OCI-LY7 (cell line): ENCODE measurements at regions not wholly inside any gene's neighbourhood (a gene's known extent, or its start where the extent isn't known, plus 50 kb on each side); places are given as distances from the start of the nearest gene placed in this dataset.

Experiments
- BruUV-seq: library from RNA; stranded (reverse); fragments of 400-500 nt; replicated peaks from 2 replicates; lab custom pipeline; 2021; lab: Mats Ljungman, UMichigan
- CTCF ChIA-PET: fragments of 300-600 bp; sonication (Branson Sonifier 250); formaldehyde crosslinking; loops from one replicate; lab custom pipeline; 2022; ENCODE audit warnings: antibody characterized with exemption; ENCODE audit not compliant: unreplicated experiment; lab: Charles Lee
- POLR2A ChIA-PET: fragments of 300-600 bp; sonication (Branson Sonifier 250); formaldehyde crosslinking; loops from one replicate; lab custom pipeline; 2022; ENCODE audit warnings: antibody characterized with exemption; lab: Charles Lee
- DNase-seq: peaks from one replicate; pipeline ENCODE4 v3.0.0-alpha.2; 2015; ENCODE audit warnings: low spot score
- H2AFZ ChIP-seq: fragments of 200-600 bp; sonication (generic), shearing (Covaris generic); 2 replicates; pipeline ENCODE4 v1.6.1; 2014; ENCODE audit warnings: mild to moderate bottlenecking, antibody characterized with exemption, low read length, moderate library complexity
- H3K27ac ChIP-seq: fragments of 200-600 bp; sonication (generic); 2 replicates; pipeline ENCODE4 v1.5.1; 2014; ENCODE audit warnings: mixed run types, low read depth, mild to moderate bottlenecking, moderate library complexity, low read length, inconsistent platforms; ENCODE audit not compliant: poor library complexity, severe bottlenecking
- H3K36me3 ChIP-seq: fragments of 200-600 bp; sonication (generic); 2 replicates; pipeline ENCODE4 v1.6.1; 2014; ENCODE audit warnings: mild to moderate bottlenecking, antibody characterized with exemption, low read length, moderate library complexity, mixed read lengths; ENCODE audit not compliant: insufficient read depth
- H3K4me1 ChIP-seq: fragments of 200-600 bp; sonication (generic); 2 replicates; pipeline ENCODE4 v1.5.1; 2014; ENCODE audit warnings: mild to moderate bottlenecking, low read length; ENCODE audit not compliant: insufficient read depth, poor library complexity, severe bottlenecking
- H3K4me2 ChIP-seq: fragments of 200-600 bp; sonication (generic); 2 replicates; pipeline ENCODE4 v1.6.1; 2014; ENCODE audit warnings: mild to moderate bottlenecking, low read length
- H3K4me3 ChIP-seq: fragments of 200-600 bp; sonication (generic); 2 replicates; pipeline ENCODE4 v1.5.1; 2014; ENCODE audit warnings: mild to moderate bottlenecking, low read depth, low read length; ENCODE audit not compliant: poor library complexity, severe bottlenecking
- H3K79me2 ChIP-seq: fragments of 200-600 bp; sonication (generic); 2 replicates; pipeline ENCODE4 v1.6.1; 2016; ENCODE audit warnings: low read depth, mild to moderate bottlenecking, low read length, moderate library complexity, mixed read lengths; ENCODE audit not compliant: insufficient read depth
- H3K9me2 ChIP-seq: fragments of 200-600 bp; sonication (generic); 2 replicates; pipeline ENCODE4 v1.6.1; 2016; ENCODE audit warnings: mild to moderate bottlenecking, low read length, mixed read lengths; ENCODE audit not compliant: insufficient read depth
- H3K9me3 ChIP-seq: fragments of 200-600 bp; sonication (generic); 2 replicates; pipeline ENCODE4 v1.6.1; 2014; ENCODE audit warnings: mild to moderate bottlenecking, mixed run types, low read length, mixed read lengths
- H4K20me1 ChIP-seq: fragments of 200-600 bp; sonication (generic); 2 replicates; pipeline ENCODE4 v1.6.1; 2014; ENCODE audit warnings: mild to moderate bottlenecking, antibody characterized with exemption, low read length, moderate library complexity, mixed read lengths; ENCODE audit not compliant: insufficient read depth
- CTCF ChIP-seq: fragments of 200-600 bp; sonication (generic); conservative IDR thresholded peaks from 2 replicates; pipeline ENCODE4 v1.5.1; 2014; ENCODE audit warnings: mild to moderate bottlenecking, antibody characterized with exemption, low read length, moderate library complexity, mixed read lengths
- EZH2phosphoT487 ChIP-seq: fragments of 200-600 bp; sonication (generic); IDR thresholded peaks from 2 replicates; pipeline ENCODE4 v1.6.1; 2018; ENCODE audit warnings: low read depth, borderline replicate concordance, mild to moderate bottlenecking, mixed run types, antibody characterized with exemption, low read length, moderate library complexity, mixed read lengths
- intact Hi-C: fragments of 100-400 bp; cut with micrococcal nuclease; formaldehyde crosslinking; loops from one replicate; pipeline ENCODE4 v1.10.0; 2022; ENCODE audit not compliant: unreplicated experiment

- no peak for DNase-seq
- no TSS peak for BruUV-seq
- no peaks in the 10 kb centered on the region for H3K36me3 ChIP-seq
- intact Hi-C loops = no loop called here
- no peaks in the 10 kb centered on the region for H4K20me1 ChIP-seq
- ChIA-PET POLR2A (no interaction called here), CTCF (no interaction called here)
- no peaks in the 10 kb centered on the region for H3K79me2 ChIP-seq
- no peaks in the 10 kb centered on the region for H3K9me2 ChIP-seq
- no peak overlapping the region for H3K27ac ChIP-seq
- no peaks in the 10 kb centered on the region for H3K4me1 ChIP-seq
- H3K9me3 ChIP-seq = no peaks in the 10 kb centered on the region
- TF ChIP-seq CTCF (no peak), EZH2phosphoT487 (no peak)
- no peak overlapping the region for H3K4me3 ChIP-seq
- no peak overlapping the region for H3K4me2 ChIP-seq
- H2AFZ ChIP-seq = no peak overlapping the region
These were observed 247.9 kb downstream of the PRELID2 start for GRCh38 chr5:145587308-145587672.

- Histone ChIP-seq H3K36me3 (no peaks in the 10 kb centered on the region), H3K9me3 (no peaks in the 10 kb centered on the region), H4K20me1 (no peaks in the 10 kb centered on the region), H2AFZ (no peak overlapping the region), H3K27ac (no peak overlapping the region), H3K4me2 (no peak overlapping the region), H3K79me2 (no peaks in the 10 kb centered on the region), H3K4me1 (no peaks in the 10 kb centered on the region), H3K9me2 (no peaks in the 10 kb centered on the region), H3K4me3 (no peak overlapping the region)
- BruUV-seq = no TSS peak
- ChIA-PET POLR2A (no interaction called here), CTCF (no interaction called here)
- no peak for DNase-seq
- intact Hi-C loops = no loop called here
- TF ChIP-seq EZH2phosphoT487 = no peak
- no peak for TF ChIP-seq CTCF
These were observed 248.4 kb downstream of the PRELID2 start for GRCh38 chr5:145586661-145587307.

- H3K9me3 ChIP-seq = no peaks in the 10 kb centered on the region
- intact Hi-C loops = no loop called here
- H4K20me1 ChIP-seq = no peaks in the 10 kb centered on the region
- H3K4me3 ChIP-seq = no peak overlapping the region
- no TSS peak for BruUV-seq
- POLR2A ChIA-PET = no interaction called here
- H3K27ac ChIP-seq = no peak overlapping the region
- no peak for DNase-seq
- no peak overlapping the region for H2AFZ ChIP-seq
- H3K4me2 ChIP-seq = no peak overlapping the region
- H3K36me3 ChIP-seq = no peaks in the 10 kb centered on the region
- CTCF ChIA-PET = no interaction called here
- no peak for TF ChIP-seq EZH2phosphoT487
- TF ChIP-seq CTCF = no peak
- no peaks in the 10 kb centered on the region for H3K9me2 ChIP-seq
- no peaks in the 10 kb centered on the region for H3K79me2 ChIP-seq
- H3K4me1 ChIP-seq = no peaks in the 10 kb centered on the region
These were observed 249.5 kb downstream of the PRELID2 start for GRCh38 chr5:145585443-145586148.
